ENCODE measurements at regions not wholly inside any gene's neighbourhood (a gene's known extent, or its start where the extent isn't known, plus 50 kb on each side); places are given as distances from the start of the nearest gene placed in this dataset.

- TF ChIP-seq, protein P1, sequence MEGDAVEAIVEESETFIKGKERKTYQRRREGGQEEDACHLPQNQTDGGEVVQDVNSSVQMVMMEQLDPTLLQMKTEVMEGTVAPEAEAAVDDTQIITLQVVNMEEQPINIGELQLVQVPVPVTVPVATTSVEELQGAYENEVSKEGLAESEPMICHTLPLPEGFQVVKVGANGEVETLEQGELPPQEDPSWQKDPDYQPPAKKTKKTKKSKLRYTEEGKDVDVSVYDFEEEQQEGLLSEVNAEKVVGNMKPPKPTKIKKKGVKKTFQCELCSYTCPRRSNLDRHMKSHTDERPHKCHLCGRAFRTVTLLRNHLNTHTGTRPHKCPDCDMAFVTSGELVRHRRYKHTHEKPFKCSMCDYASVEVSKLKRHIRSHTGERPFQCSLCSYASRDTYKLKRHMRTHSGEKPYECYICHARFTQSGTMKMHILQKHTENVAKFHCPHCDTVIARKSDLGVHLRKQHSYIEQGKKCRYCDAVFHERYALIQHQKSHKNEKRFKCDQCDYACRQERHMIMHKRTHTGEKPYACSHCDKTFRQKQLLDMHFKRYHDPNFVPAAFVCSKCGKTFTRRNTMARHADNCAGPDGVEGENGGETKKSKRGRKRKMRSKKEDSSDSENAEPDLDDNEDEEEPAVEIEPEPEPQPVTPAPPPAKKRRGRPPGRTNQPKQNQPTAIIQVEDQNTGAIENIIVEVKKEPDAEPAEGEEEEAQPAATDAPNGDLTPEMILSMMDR (IDR thresholded peaks at IDR 0.05), result no peak
- no peak for TF ChIP-seq POLR2A (IDR thresholded peaks at IDR 0.05)
Measured at GRCh38 chr2:2769481-2770431, 438.7 kb upstream of the MYT1L start.

Data from thyroid gland (tissue), 4 donors.